ENCODE measurements at regions not wholly inside any gene's neighbourhood (a gene's known extent, or its start where the extent isn't known, plus 50 kb on each side); places are given as distances from the start of the nearest gene placed in this dataset.

DNA sequence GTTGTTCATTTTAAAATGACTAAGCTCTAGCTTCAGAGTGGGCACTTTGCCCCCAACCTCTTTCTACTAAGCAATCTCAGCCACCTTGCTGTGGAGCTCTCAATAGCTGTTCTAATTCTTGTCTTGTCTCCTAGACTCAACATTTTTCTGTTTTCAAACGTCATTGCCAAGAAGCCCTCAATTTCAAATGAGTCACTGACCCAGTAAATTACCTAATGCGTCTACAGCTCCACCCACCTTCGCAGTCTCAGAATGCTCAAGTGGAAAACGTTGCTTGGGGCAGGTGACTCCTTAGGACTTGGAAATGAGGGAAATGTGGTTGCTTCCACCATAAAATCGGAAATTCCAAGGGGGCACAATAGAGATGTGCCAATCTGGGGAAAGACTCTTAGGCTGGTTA, 59.0 kb downstream of the ING2 start:
- peak in 7 of 56 donors; percentile 8 to 20 (median 17) for DNase-seq

GRCh38 chr4:183571350-183571941, 66.6 kb downstream of the ING2 start:
- peak in 1 of 56 donors; percentile 12 for DNase-seq

DNA sequence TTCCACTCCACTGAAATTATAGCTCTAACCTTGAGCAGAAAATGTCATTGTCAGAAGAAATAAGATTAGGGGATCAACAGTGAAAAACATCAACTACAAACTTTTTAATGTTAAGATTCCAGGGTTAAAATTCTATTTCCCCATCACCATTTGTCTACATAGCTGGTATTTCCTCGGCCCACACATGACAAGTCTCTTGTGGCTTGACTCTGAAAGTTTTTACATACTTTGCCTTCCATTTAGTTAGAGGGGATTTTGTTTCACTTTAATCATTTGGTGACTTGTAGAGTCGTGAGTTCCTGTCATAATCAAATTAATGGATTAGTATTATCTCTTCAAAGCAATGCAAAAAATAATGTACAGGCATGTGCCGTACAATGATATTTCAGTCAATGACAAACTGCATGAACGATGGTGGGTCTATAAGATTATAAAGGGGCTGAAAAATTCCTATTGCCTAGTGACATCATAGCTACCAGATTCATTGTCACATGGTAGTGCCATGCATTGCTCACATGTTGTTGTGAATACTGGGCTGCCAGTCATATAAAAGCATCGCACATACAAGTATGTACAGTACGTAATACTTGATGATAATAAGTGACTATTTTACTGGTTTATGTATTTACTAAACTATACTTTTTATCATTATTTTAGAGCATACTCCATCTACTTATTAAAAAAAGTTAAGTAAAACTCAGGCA, 72.0 kb downstream of the ING2 start:
- no peak for DNase-seq

GRCh38 chr4:183580370-183580769, 75.5 kb downstream of the ING2 start:
- DNase-seq = no peak

DNA sequence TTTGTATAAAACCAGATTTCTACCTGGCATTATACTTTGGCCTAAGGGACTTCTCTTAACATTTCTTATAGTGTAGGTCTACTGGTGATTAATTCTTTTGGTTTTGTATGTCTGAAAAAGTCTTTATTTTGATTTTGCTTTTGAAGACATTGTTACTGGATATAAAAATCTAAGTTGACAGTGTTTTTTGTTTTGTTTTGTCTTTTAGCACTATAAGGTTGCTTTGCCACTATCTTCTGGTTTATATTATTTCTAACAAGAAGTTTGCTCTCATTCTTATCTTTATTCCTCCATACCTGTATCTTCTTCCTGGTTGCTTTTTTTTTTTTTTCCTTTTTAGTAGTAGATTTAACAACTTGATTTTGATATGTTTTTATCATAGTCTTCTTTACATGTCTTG, 76.0 kb downstream of the ING2 start:
- DNase-seq = no peak

GRCh38 chr4:183586824-183587223, 72.2 kb downstream of the RWDD4 start:
- no peak for DNase-seq

- DNase-seq = peak in 4 of 56 donors; percentile 7 to 32 (median 19)
Measured at GRCh38 chr4:183588169-183588675, 70.8 kb downstream of the RWDD4 start.

GRCh38 chr4:183588691-183589090, 70.3 kb downstream of the RWDD4 start:
- no peak for DNase-seq

DNA sequence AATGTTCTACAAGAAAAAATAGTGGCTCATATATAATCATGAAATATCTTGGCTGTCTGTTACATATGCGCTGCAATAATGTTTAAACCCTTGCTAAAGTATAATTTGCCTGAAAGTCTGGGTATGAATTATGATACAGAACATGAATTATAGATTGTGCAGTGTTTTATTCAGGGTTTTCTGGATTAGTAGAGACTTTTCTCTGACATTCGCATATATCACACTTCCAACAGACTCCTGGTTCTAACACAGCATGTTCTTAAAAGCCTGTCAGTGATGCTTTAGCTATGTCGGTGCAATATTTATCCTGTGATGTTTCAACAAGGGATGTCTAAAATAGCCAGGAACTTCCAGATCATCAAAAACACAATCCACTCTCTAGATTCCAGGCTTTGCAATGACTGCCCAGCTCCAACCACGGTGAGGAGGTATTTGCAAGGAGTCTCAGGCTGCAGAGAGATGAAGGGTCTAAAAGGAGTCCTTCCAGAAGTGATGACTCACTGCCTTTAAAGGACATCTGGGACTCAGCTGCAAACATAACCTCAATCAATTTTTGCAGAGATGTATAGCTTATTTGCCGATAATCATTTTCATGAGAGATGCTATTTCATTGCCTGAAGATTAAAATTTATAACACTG, 69.4 kb downstream of the RWDD4 start:
- peak in 1 of 56 donors; percentile 6 for DNase-seq
